Activated CD8-positive, alpha-beta T cell treated with anti-CD3 and anti-CD28 coated beads for 36 hours (primary cell): ENCODE measurements at regions not wholly inside any gene's neighbourhood (a gene's known extent, or its start where the extent isn't known, plus 50 kb on each side); places are given as distances from the start of the nearest gene placed in this dataset.

Experiments used
- ATAC-seq: fragments of 200-7000 bp; cut with Tn5 transposase; one replicate; pipeline ENCODE4 v1.10.0; 2021; ENCODE audit warnings: mild to moderate bottlenecking, moderate library complexity
- CTCF ChIA-PET: fragments of 350-600 bp; sonication (Branson Sonifier 250); formaldehyde crosslinking; loops from one replicate; lab custom pipeline; 2021; ENCODE audit warnings: antibody characterized with exemption; lab: Charles Lee
- POLR2A ChIA-PET: fragments of 350-600 bp; sonication (Branson Sonifier 250); formaldehyde crosslinking; loops from one replicate; lab custom pipeline; 2021; ENCODE audit warnings: antibody characterized with exemption; lab: Charles Lee
- DNase-seq: peaks from one replicate; pipeline ENCODE4 v3.0.0-alpha.2; 2020
- H3K27ac Mint-ChIP-seq: one replicate; pipeline ENCODE4 v1.8.0; 2021; ENCODE audit warnings: mild to moderate bottlenecking, mixed read lengths
- H3K27me3 Mint-ChIP-seq: one replicate; pipeline ENCODE4 v1.8.0; 2021; ENCODE audit warnings: mixed read lengths
- H3K36me3 Mint-ChIP-seq: one replicate; pipeline ENCODE4 v1.8.0; 2021; ENCODE audit warnings: low read depth, mixed read lengths
- H3K4me1 Mint-ChIP-seq: one replicate; pipeline ENCODE4 v1.8.0; 2021; ENCODE audit warnings: low read depth, mixed read lengths
- H3K4me3 Mint-ChIP-seq: one replicate; pipeline ENCODE4 v1.8.0; 2021; ENCODE audit warnings: mild to moderate bottlenecking, moderate library complexity, mixed read lengths
- H3K9me3 Mint-ChIP-seq: one replicate; pipeline ENCODE4 v1.8.0; 2021; ENCODE audit warnings: mixed read lengths
- intact Hi-C: fragments of 100-400 bp; cut with micrococcal nuclease; formaldehyde crosslinking; loops from one replicate; pipeline ENCODE4 v1.10.0; 2022
- TF ChIP-seq, protein P1 (sequence below): fragments of 200-600 bp; IDR thresholded peaks from one replicate; pipeline ENCODE4 v1.8.0; 2022; ENCODE audit warnings: antibody characterized with exemption, mild to moderate bottlenecking

DNA sequence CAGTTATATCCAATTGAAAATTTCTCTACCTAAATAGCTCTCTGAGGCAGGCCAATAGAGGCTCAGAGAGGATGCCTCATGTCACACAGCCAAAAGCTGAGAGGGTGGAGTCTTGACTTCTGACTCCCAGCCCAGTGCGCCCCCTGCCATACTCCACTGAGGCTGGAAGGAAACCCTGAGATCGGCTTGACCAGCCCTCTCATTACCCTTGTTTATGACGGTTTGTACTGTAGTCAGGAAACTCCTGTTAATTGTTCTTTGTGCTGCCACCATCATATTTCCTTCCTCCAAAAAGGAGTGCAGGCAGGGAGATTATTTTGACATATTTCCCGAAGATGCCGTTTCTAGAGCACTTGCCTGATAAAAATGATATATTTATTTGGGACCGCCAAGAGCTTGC lies 107.9 kb downstream of the AIPL1 start:
- TF ChIP-seq, protein P1, sequence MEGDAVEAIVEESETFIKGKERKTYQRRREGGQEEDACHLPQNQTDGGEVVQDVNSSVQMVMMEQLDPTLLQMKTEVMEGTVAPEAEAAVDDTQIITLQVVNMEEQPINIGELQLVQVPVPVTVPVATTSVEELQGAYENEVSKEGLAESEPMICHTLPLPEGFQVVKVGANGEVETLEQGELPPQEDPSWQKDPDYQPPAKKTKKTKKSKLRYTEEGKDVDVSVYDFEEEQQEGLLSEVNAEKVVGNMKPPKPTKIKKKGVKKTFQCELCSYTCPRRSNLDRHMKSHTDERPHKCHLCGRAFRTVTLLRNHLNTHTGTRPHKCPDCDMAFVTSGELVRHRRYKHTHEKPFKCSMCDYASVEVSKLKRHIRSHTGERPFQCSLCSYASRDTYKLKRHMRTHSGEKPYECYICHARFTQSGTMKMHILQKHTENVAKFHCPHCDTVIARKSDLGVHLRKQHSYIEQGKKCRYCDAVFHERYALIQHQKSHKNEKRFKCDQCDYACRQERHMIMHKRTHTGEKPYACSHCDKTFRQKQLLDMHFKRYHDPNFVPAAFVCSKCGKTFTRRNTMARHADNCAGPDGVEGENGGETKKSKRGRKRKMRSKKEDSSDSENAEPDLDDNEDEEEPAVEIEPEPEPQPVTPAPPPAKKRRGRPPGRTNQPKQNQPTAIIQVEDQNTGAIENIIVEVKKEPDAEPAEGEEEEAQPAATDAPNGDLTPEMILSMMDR: no peak
- Mint-ChIP-seq H3K9me3 (no peaks in the 10 kb centered on the region), H3K27ac (no peak overlapping the region), H3K27me3 (peaks cover 28% of the 10 kb centered on the region), H3K4me1 (no peaks in the 10 kb centered on the region), H3K36me3 (no peaks in the 10 kb centered on the region), H3K4me3 (no peak overlapping the region)
- POLR2A ChIA-PET: no interaction called here
- DNase-seq (peak; percentile 8), ATAC-seq (no peak)
- intact Hi-C loops: no loop called here
- CTCF ChIA-PET: no interaction called here

DNA sequence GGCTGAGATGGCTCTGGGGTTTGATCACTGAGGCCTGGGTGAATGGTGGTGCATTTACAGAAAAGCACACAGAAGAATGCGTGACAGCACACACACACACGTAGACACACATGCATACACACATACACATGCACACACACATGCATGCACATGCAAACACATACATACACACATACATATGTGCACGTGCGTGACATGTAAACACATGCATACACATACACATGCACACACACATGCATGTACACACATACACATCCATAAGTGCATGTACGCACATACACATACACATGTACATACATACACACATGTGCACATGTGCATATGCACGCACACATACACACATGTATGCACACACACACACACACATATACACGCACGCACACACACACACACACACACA lies 108.4 kb downstream of the AIPL1 start:
- no peak overlapping the region for H3K4me3 Mint-ChIP-seq
- H3K27me3 Mint-ChIP-seq: peaks cover 28% of the 10 kb centered on the region
- intact Hi-C loops: no loop called here
- H3K4me1 Mint-ChIP-seq: no peaks in the 10 kb centered on the region
- H3K9me3 Mint-ChIP-seq: no peaks in the 10 kb centered on the region
- H3K27ac Mint-ChIP-seq: no peak overlapping the region
- ATAC-seq: no peak
- no peak for DNase-seq
- ChIA-PET POLR2A (no interaction called here), CTCF (no interaction called here)
- TF ChIP-seq, protein P1: no peak
- H3K36me3 Mint-ChIP-seq: no peaks in the 10 kb centered on the region

DNA sequence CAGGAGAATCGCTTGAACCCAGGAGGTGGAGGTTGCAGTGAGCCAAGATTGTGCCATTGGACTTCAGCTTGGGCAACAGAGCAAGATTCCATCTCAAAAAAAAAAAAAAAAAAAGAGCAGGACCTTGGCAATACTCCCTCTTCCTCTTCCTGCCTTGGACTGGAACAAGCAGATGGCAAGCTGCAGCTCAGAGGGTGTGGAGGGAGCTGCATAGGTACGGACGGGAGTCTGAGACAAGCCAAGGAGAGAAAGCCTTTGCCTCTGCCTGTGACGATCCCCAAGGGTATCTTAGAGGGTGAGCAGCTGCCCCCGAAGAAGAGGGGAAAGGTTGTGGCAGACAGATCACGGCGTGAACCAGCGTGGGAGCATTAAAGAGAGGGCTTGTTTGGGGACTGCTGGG lies 109.2 kb downstream of the AIPL1 start:
- intact Hi-C loops: no loop called here

DNA sequence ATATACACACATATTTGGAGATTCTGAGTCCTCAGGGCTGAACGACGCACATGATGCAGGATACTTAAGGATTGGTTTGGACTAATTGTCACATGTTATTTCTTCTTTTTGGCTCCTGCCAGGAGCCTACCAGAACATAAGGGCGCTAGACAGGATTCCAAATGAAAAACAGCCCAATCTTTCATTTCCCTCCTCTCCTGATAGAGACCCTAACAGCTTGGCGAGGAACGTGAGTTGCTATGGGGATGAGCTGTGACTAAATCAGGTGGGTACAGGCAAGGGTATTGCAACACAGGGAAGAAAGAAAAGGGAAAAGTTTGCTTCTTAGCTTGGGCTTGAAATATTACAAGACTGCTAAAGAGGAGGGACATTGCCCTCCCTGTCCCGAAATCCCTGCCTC lies 109.9 kb downstream of the AIPL1 start:
- DNase-seq: no peak
- TF ChIP-seq, protein P1: no peak
- no peaks in the 10 kb centered on the region for H3K4me1 Mint-ChIP-seq
- no peaks in the 10 kb centered on the region for H3K9me3 Mint-ChIP-seq
- H3K27ac Mint-ChIP-seq: no peak overlapping the region
- no peak for ATAC-seq
- no peaks in the 10 kb centered on the region for H3K36me3 Mint-ChIP-seq
- H3K4me3 Mint-ChIP-seq: no peak overlapping the region
- CTCF ChIA-PET: no interaction called here
- H3K27me3 Mint-ChIP-seq: peaks cover 24% of the 10 kb centered on the region
- intact Hi-C loops: no loop called here
- POLR2A ChIA-PET: interaction anchor here (0.5 kb wide), 1 partner anchor 592 kb away, joined by 3 read pairs; no protein-coding TSS in a partner anchor

More for the DNA sequence above, 109.2 kb downstream of the AIPL1 start:
- H3K36me3 Mint-ChIP-seq: no peaks in the 10 kb centered on the region
- ATAC-seq (no peak), DNase-seq (no peak)
- ChIA-PET POLR2A (no interaction called here), CTCF (no interaction called here)
- no peak overlapping the region for H3K27ac Mint-ChIP-seq
- H3K4me3 Mint-ChIP-seq: no peak overlapping the region
- TF ChIP-seq, protein P1: no peak
- no peaks in the 10 kb centered on the region for H3K9me3 Mint-ChIP-seq
- peaks cover 28% of the 10 kb centered on the region for H3K27me3 Mint-ChIP-seq
- no peaks in the 10 kb centered on the region for H3K4me1 Mint-ChIP-seq

DNA sequence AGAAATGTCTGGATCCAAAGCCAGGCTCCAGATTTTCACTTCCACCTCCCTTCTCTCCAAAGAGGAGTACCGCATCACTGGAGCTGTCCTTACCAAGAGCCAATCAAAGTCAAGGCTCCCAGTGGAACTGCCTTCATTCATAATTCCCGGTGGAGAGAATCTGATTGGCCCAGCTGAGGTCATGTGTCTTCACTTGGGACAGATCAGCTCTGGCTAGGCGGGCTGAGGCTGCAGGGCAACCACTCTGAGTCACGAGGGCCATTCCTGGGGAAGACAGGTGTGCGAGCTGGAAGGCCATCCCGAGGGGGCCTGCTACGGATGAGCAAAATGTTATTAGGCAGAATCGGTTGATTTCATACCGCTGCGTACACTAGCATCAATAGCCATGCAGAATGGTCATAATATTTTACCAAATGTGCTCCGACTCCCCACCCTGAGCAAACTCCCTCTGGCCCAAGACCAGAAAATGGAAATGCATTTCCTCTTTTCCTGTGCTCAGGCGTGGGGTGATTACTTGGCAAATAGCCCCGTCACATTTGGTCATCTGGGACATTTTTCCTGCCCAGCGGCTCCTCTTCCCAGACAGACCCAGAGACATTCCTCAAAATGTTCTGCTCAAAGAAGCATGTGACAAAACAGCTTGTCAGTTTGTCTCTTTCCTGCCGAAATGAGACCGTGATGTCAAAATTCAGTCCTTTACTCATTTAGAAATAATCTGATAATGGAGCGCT lies 111.1 kb downstream of the AIPL1 start:
- intact Hi-C loops: no loop called here
- ChIA-PET CTCF (no interaction called here), POLR2A (no interaction called here)
- Mint-ChIP-seq H3K9me3 (no peaks in the 10 kb centered on the region), H3K27me3 (peaks cover 21% of the 10 kb centered on the region), H3K4me3 (no peak overlapping the region), H3K4me1 (no peaks in the 10 kb centered on the region), H3K27ac (no peak overlapping the region), H3K36me3 (no peaks in the 10 kb centered on the region)
- ATAC-seq: no peak
- no peak for DNase-seq
- TF ChIP-seq, protein P1: no peak
